DOHH2 (cell line): ENCODE measurements at regions not wholly inside any gene's neighbourhood (a gene's known extent, or its start where the extent isn't known, plus 50 kb on each side); places are given as distances from the start of the nearest gene placed in this dataset.

Source experiments
- H3F3A ChIP-seq: fragments of 200-600 bp; sonication (generic), shearing (Covaris generic); 2 replicates; pipeline ENCODE4 v1.6.0; 2016; ENCODE audit warnings: antibody characterized with exemption, mild to moderate bottlenecking; ENCODE audit not compliant: control insufficient read depth, insufficient read depth
- H3K27ac ChIP-seq: fragments of 200-600 bp; sonication (generic); 2 replicates; pipeline ENCODE4 v1.5.1; 2014; ENCODE audit warnings: low read depth, mild to moderate bottlenecking, low read length, moderate library complexity
- H3K27me3 ChIP-seq: fragments of 200-600 bp; sonication (generic); 2 replicates; pipeline ENCODE4 v1.6.1; 2014; ENCODE audit warnings: mild to moderate bottlenecking, low read length, mixed read lengths; ENCODE audit not compliant: control insufficient read depth
- H3K36me3 ChIP-seq: fragments of 200-600 bp; sonication (generic); 2 replicates; pipeline ENCODE4 v1.6.1; 2014; ENCODE audit warnings: mild to moderate bottlenecking, low read length, moderate library complexity, mixed read lengths; ENCODE audit not compliant: control insufficient read depth
- H3K4me1 ChIP-seq: fragments of 200-600 bp; sonication (generic); 2 replicates; pipeline ENCODE4 v1.6.1; 2014; ENCODE audit warnings: mild to moderate bottlenecking, low read length, mixed read lengths; ENCODE audit not compliant: control insufficient read depth
- H3K4me2 ChIP-seq: fragments of 200-600 bp; sonication (generic); 2 replicates; pipeline ENCODE4 v1.6.0; 2014; ENCODE audit warnings: mild to moderate bottlenecking, low read length, moderate library complexity
- H3K4me3 ChIP-seq: fragments of 200-600 bp; sonication (generic); 2 replicates; pipeline ENCODE4 v1.5.1; 2014; ENCODE audit warnings: mild to moderate bottlenecking, low read length, mixed read lengths
- H3K79me2 ChIP-seq: fragments of 200-600 bp; sonication (generic); 2 replicates; pipeline ENCODE4 v1.6.1; 2014; ENCODE audit warnings: mild to moderate bottlenecking, low read length, mixed read lengths; ENCODE audit not compliant: control insufficient read depth
- H3K9me2 ChIP-seq: fragments of 200-600 bp; sonication (generic); replicated peaks from 2 replicates; pipeline ENCODE4 v1.6.1; 2014; ENCODE audit warnings: mild to moderate bottlenecking, low read length, mixed read lengths; ENCODE audit not compliant: control insufficient read depth
- H3K9me3 ChIP-seq: fragments of 200-600 bp; sonication (generic); 2 replicates; pipeline ENCODE4 v1.6.1; 2014; ENCODE audit warnings: antibody characterized with exemption, low read length, mixed read lengths; ENCODE audit not compliant: control insufficient read depth, insufficient read depth
- H4K20me1 ChIP-seq: fragments of 200-600 bp; sonication (generic); 2 replicates; pipeline ENCODE4 v1.6.0; 2014; ENCODE audit warnings: low read depth, mild to moderate bottlenecking, antibody characterized with exemption, low read length, moderate library complexity; ENCODE audit not compliant: control insufficient read depth, insufficient read depth
- EZH2phosphoT487 ChIP-seq: fragments of 200-600 bp; sonication (generic); IDR thresholded peaks from 2 replicates; pipeline ENCODE4 v1.6.1; 2017; ENCODE audit warnings: borderline replicate concordance, mild to moderate bottlenecking, antibody characterized with exemption, low read length, moderate library complexity, mixed read lengths
- TF ChIP-seq, protein P1 (sequence below): fragments of 200-600 bp; sonication (generic); IDR thresholded peaks from one replicate; pipeline ENCODE4 v1.5.1; 2014; ENCODE audit warnings: antibody characterized with exemption, mild to moderate bottlenecking, low read depth, low read length; ENCODE audit not compliant: poor library complexity, severe bottlenecking

GRCh38 chr14:77985211-77985615, 185.0 kb upstream of the NRXN3 start:
- Histone ChIP-seq H3K4me3 (no peak overlapping the region), H3K27ac (no peak overlapping the region)
- TF ChIP-seq, protein P1, sequence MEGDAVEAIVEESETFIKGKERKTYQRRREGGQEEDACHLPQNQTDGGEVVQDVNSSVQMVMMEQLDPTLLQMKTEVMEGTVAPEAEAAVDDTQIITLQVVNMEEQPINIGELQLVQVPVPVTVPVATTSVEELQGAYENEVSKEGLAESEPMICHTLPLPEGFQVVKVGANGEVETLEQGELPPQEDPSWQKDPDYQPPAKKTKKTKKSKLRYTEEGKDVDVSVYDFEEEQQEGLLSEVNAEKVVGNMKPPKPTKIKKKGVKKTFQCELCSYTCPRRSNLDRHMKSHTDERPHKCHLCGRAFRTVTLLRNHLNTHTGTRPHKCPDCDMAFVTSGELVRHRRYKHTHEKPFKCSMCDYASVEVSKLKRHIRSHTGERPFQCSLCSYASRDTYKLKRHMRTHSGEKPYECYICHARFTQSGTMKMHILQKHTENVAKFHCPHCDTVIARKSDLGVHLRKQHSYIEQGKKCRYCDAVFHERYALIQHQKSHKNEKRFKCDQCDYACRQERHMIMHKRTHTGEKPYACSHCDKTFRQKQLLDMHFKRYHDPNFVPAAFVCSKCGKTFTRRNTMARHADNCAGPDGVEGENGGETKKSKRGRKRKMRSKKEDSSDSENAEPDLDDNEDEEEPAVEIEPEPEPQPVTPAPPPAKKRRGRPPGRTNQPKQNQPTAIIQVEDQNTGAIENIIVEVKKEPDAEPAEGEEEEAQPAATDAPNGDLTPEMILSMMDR: no peak
- no peak for TF ChIP-seq EZH2phosphoT487

GRCh38 chr14:77986773-77987172, 183.4 kb upstream of the NRXN3 start:
- no peak overlapping the region for H3K4me2 ChIP-seq
- TF ChIP-seq, protein P1: no peak
- no peak for TF ChIP-seq EZH2phosphoT487
- no peaks in the 10 kb centered on the region for H3K79me2 ChIP-seq
- H3K9me2 ChIP-seq: no peaks in the 10 kb centered on the region
- H3F3A ChIP-seq: no peaks in the 10 kb centered on the region
- no peaks in the 10 kb centered on the region for H3K36me3 ChIP-seq
- H3K27me3 ChIP-seq: no peaks in the 10 kb centered on the region
- no peaks in the 10 kb centered on the region for H3K4me1 ChIP-seq
- H3K27ac ChIP-seq: no peak overlapping the region
- no peaks in the 10 kb centered on the region; the same call in 1 of the 2 replicates for H4K20me1 ChIP-seq
- H3K4me3 ChIP-seq: no peak overlapping the region
- no peaks in the 10 kb centered on the region for H3K9me3 ChIP-seq

More at GRCh38 chr14:77985211-77985615, 185.0 kb upstream of the NRXN3 start:
- Histone ChIP-seq H3K9me2 (no peaks in the 10 kb centered on the region), H3K36me3 (no peaks in the 10 kb centered on the region), H3F3A (no peaks in the 10 kb centered on the region), H3K9me3 (no peaks in the 10 kb centered on the region), H3K4me2 (no peak overlapping the region), H3K4me1 (no peaks in the 10 kb centered on the region), H4K20me1 (no peaks in the 10 kb centered on the region; the same call in 1 of the 2 replicates), H3K79me2 (no peaks in the 10 kb centered on the region), H3K27me3 (no peaks in the 10 kb centered on the region)

DNA sequence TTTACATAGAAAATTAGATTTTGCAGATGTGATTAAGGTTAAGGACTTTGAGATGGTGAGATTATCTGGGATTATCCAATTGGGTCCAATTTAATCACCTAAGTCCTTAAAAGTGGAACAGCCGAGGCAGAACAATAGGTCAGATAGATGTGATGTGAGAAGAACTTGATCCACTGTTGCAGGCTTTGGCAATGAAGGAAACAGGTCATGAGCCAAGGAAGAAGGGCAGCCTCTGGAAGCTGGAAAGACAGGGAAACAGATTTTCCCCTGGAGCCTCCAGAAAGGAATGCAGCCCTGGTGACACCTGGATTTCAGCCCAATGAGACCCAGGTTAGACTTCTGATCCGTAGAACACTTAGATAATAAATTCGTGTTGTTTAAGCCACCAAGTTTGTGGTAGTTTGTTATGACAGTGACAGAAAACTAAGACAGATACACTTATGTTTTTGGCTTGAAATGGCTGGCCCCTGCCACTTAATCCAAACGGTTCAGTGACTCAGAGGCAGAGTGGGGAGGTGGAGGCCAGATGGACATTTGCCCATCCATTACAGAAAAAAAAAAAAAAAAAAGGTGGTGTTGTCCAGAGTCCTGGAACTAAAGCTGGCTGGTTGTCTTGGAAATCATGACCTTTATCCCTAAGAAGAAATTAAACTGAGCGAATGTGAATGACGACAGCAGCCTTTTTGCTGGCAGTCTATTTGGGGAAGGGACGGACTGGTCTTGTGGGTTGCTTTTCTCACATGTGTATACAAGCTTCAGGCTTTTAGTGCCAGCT, 181.9 kb upstream of the NRXN3 start:
- Histone ChIP-seq H3K4me2 (no peak overlapping the region), H3K4me3 (no peak overlapping the region), H3K9me2 (no peaks in the 10 kb centered on the region), H3K9me3 (no peaks in the 10 kb centered on the region), H3F3A (no peaks in the 10 kb centered on the region), H3K4me1 (no peaks in the 10 kb centered on the region), H4K20me1 (no peaks in the 10 kb centered on the region), H3K27me3 (no peaks in the 10 kb centered on the region), H3K27ac (no peak overlapping the region), H3K36me3 (no peaks in the 10 kb centered on the region), H3K79me2 (no peaks in the 10 kb centered on the region)
- TF ChIP-seq EZH2phosphoT487: no peak
- TF ChIP-seq, protein P1: no peak
